ENCODE measurements at regions not wholly inside any gene's neighbourhood (a gene's known extent, or its start where the extent isn't known, plus 50 kb on each side); places are given as distances from the start of the nearest gene placed in this dataset.

DNA sequence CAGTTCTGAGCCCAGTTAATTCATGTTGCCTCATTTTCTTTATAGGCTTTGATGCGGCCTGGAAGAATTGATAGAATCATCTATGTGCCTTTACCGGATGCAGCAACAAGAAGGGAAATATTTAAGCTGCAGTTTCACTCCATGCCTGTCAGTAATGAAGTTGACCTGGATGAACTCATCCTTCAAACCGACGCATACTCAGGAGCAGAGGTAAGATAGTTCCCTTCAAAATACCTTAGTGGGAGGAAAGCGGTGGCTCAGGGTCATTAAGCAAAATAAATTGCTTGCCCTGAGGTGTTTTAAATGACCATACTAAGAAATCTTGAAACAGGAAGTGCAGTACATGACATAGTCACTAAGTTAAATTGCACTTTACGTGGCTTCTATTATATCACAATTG, 140.6 kb upstream of the SPRY1 start:
- no peaks in the 10 kb centered on the region for H3K27me3 ChIP-seq (ENCODE audit: insufficient read depth, low read length)
- H2AFZ ChIP-seq (ENCODE audit: low read length, unreplicated experiment): no peak overlapping the region
- H3K79me2 ChIP-seq (ENCODE audit: control insufficient read depth, insufficient read depth, low read length, unreplicated experiment): no peaks in the 10 kb centered on the region

DNA sequence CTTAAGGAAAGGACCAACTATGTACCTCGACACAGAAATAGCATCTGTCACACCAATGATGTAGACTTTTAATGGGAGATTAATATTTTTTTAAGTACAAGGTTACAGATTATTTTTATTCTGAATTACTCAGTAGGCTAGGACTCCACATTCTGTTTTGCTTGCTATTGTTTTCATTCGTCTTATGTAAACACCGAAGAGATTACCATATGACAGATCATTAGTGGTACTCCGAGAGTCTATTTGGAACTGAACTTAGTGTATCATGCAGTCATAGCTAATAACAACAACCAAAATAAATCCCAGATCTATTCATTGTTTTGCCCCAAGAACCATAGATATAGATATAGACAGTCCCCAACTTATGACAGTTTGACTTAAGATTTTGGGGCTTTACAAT, 139.7 kb upstream of the SPRY1 start:
- Histone ChIP-seq H3K4me3 (ENCODE audit: low read depth, low read length) (no peak overlapping the region), H3K79me2 (ENCODE audit: control insufficient read depth, insufficient read depth, low read length, unreplicated experiment) (no peaks in the 10 kb centered on the region), H2AFZ (ENCODE audit: low read length, unreplicated experiment) (no peak overlapping the region), H3K36me3 (ENCODE audit: insufficient read depth, low read length) (no peaks in the 10 kb centered on the region), H3K27ac (ENCODE audit: low read depth, low read length) (no peak overlapping the region), H3K27me3 (ENCODE audit: insufficient read depth, low read length) (no peaks in the 10 kb centered on the region), H3K4me1 (ENCODE audit: control insufficient read depth, insufficient read depth, low read length, unreplicated experiment) (peaks cover 10% of the 10 kb centered on the region)

More for the DNA sequence above, 140.6 kb upstream of the SPRY1 start:
- H3K4me3 ChIP-seq (ENCODE audit: low read depth, low read length): no peak overlapping the region
- H3K36me3 ChIP-seq (ENCODE audit: insufficient read depth, low read length): no peaks in the 10 kb centered on the region
- no peak overlapping the region for H3K27ac ChIP-seq (ENCODE audit: low read depth, low read length)
- peaks cover 10% of the 10 kb centered on the region for H3K4me1 ChIP-seq (ENCODE audit: control insufficient read depth, insufficient read depth, low read length, unreplicated experiment)

- H3K79me2 ChIP-seq (ENCODE audit: control insufficient read depth, insufficient read depth, low read length, unreplicated experiment): no peaks in the 10 kb centered on the region
- H3K27ac ChIP-seq (ENCODE audit: low read depth, low read length): no peak overlapping the region
- H3K27me3 ChIP-seq (ENCODE audit: insufficient read depth, low read length): no peaks in the 10 kb centered on the region
- H3K4me3 ChIP-seq (ENCODE audit: low read depth, low read length): no peak overlapping the region
- no peaks in the 10 kb centered on the region for H3K36me3 ChIP-seq (ENCODE audit: insufficient read depth, low read length)
- peaks cover 10% of the 10 kb centered on the region for H3K4me1 ChIP-seq (ENCODE audit: control insufficient read depth, insufficient read depth, low read length, unreplicated experiment)
- H2AFZ ChIP-seq (ENCODE audit: low read length, unreplicated experiment): no peak overlapping the region
Measured at GRCh38 chr4:123257591-123257990, 139.0 kb upstream of the SPRY1 start.

DNA sequence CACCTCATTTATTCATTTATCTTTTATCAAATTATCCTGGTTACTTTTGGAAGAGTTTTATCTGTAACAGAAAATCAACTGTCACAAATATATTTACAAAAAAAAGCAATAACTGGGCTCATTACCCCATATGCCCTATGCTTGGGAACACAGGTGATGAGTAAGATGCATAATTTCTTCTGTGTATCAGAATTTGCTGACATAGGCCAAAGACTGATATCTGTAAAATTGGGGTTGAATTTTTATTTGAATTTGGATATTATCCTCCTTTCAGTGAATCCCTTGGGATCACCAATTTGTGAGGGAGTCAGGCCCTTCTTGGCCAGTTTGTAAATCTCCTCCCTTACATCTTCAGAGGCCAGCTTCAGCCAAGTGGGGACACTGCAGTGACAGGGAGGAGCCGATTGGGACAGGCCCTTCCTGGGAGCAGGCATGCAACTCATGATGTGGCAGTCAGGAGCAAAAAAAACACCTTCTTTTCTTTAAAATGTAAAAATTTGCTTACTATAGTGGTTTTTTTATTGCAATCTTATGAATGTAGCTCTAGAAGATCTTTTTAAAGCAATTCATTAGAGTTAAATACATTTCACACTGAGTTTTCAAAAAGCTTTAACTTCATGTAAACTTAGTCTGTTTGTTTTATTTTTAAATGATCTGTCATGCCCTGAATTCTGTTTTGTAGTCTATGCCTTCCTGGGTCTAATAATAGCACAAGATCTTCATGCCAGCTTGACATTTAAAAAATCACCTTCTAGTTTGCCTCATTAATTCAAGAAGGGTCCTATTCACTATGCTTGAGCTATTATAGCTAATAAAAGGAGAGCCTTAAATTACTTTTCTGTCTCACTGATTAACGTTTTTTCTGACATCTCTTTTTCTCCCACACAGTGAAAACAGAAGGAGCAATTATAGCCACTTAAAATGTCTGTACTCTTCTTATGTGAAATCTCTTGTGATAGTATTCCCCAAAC, 136.6 kb upstream of the SPRY1 start:
- Histone ChIP-seq H3K4me1 (ENCODE audit: control insufficient read depth, insufficient read depth, low read length, unreplicated experiment) (peaks cover 10% of the 10 kb centered on the region), H3K4me3 (ENCODE audit: low read depth, low read length) (no peak overlapping the region), H3K36me3 (ENCODE audit: insufficient read depth, low read length) (no peaks in the 10 kb centered on the region), H3K27ac (ENCODE audit: low read depth, low read length) (no peak overlapping the region), H2AFZ (ENCODE audit: low read length, unreplicated experiment) (no peak overlapping the region), H3K27me3 (ENCODE audit: insufficient read depth, low read length) (no peaks in the 10 kb centered on the region), H3K79me2 (ENCODE audit: control insufficient read depth, insufficient read depth, low read length, unreplicated experiment) (no peaks in the 10 kb centered on the region)

DNA sequence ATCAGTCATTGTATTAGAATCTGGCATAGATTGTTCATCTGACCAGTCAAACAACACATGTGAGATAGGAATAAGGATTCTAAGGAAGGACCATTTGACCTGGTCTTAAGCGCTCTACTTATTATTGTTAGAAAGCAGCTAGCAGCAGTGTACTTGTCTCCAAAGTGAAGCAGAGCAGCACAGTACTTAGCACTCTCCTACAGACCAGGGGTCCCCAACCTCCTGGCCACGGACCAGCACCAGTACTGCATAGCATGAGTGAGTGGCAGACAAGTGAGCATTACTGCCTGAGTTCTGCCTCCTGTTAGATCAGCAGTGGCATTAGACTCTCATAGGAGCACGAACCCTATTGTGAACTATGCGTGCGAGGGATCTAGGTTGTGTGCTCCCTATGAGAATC, 135.9 kb upstream of the SPRY1 start:
- H3K27me3 ChIP-seq (ENCODE audit: insufficient read depth, low read length): no peaks in the 10 kb centered on the region
- no peak overlapping the region for H3K4me3 ChIP-seq (ENCODE audit: low read depth, low read length)
- H3K79me2 ChIP-seq (ENCODE audit: control insufficient read depth, insufficient read depth, low read length, unreplicated experiment): no peaks in the 10 kb centered on the region
- H3K36me3 ChIP-seq (ENCODE audit: insufficient read depth, low read length): no peaks in the 10 kb centered on the region
- H3K27ac ChIP-seq (ENCODE audit: low read depth, low read length): no peak overlapping the region
- no peak overlapping the region for H2AFZ ChIP-seq (ENCODE audit: low read length, unreplicated experiment)
- peaks cover 10% of the 10 kb centered on the region for H3K4me1 ChIP-seq (ENCODE audit: control insufficient read depth, insufficient read depth, low read length, unreplicated experiment)

- H3K36me3 ChIP-seq (ENCODE audit: insufficient read depth, low read length): no peaks in the 10 kb centered on the region
Measured at GRCh38 chr4:123262080-123262479, 134.5 kb upstream of the SPRY1 start.

DNA sequence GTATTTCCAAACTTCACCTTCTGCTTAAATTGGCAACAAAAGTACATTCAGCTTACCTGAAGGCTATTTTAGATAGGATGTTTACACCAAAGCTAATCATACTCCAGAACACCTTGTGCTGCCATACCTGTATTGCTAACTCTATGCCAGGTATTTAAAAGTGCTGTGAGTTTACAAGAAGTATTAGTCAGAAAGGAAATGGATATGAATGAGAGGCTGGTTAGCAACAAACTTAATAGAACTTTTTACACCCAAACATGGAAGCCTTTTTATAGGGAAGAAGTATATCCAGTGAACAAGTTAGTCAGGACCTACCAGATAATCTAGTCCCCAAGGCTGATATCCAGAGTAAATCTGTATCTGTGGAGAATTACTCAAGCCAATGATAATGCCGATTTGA, 131.2 kb upstream of the SPRY1 start:
- Histone ChIP-seq H2AFZ (ENCODE audit: low read length, unreplicated experiment) (no peak overlapping the region), H3K36me3 (ENCODE audit: insufficient read depth, low read length) (no peaks in the 10 kb centered on the region), H3K4me1 (ENCODE audit: control insufficient read depth, insufficient read depth, low read length, unreplicated experiment) (no peaks in the 10 kb centered on the region), H3K4me3 (ENCODE audit: low read depth, low read length) (no peak overlapping the region), H3K79me2 (ENCODE audit: control insufficient read depth, insufficient read depth, low read length, unreplicated experiment) (no peaks in the 10 kb centered on the region), H3K27ac (ENCODE audit: low read depth, low read length) (no peak overlapping the region), H3K27me3 (ENCODE audit: insufficient read depth, low read length) (no peaks in the 10 kb centered on the region)

More at GRCh38 chr4:123262080-123262479, 134.5 kb upstream of the SPRY1 start:
- Histone ChIP-seq H3K79me2 (ENCODE audit: control insufficient read depth, insufficient read depth, low read length, unreplicated experiment) (no peaks in the 10 kb centered on the region), H2AFZ (ENCODE audit: low read length, unreplicated experiment) (no peak overlapping the region), H3K27me3 (ENCODE audit: insufficient read depth, low read length) (no peaks in the 10 kb centered on the region), H3K27ac (ENCODE audit: low read depth, low read length) (no peak overlapping the region), H3K4me1 (ENCODE audit: control insufficient read depth, insufficient read depth, low read length, unreplicated experiment) (peaks cover 6% of the 10 kb centered on the region), H3K4me3 (ENCODE audit: low read depth, low read length) (no peak overlapping the region)

GRCh38 chr4:123266221-123266620, 130.4 kb upstream of the SPRY1 start:
- no peaks in the 10 kb centered on the region for H3K27me3 ChIP-seq (ENCODE audit: insufficient read depth, low read length)
- H3K4me3 ChIP-seq (ENCODE audit: low read depth, low read length): no peak overlapping the region
- H3K27ac ChIP-seq (ENCODE audit: low read depth, low read length): no peak overlapping the region
- H3K36me3 ChIP-seq (ENCODE audit: insufficient read depth, low read length): no peaks in the 10 kb centered on the region
- H3K79me2 ChIP-seq (ENCODE audit: control insufficient read depth, insufficient read depth, low read length, unreplicated experiment): no peaks in the 10 kb centered on the region
- H2AFZ ChIP-seq (ENCODE audit: low read length, unreplicated experiment): no peak overlapping the region
- H3K4me1 ChIP-seq (ENCODE audit: control insufficient read depth, insufficient read depth, low read length, unreplicated experiment): no peaks in the 10 kb centered on the region

DNA sequence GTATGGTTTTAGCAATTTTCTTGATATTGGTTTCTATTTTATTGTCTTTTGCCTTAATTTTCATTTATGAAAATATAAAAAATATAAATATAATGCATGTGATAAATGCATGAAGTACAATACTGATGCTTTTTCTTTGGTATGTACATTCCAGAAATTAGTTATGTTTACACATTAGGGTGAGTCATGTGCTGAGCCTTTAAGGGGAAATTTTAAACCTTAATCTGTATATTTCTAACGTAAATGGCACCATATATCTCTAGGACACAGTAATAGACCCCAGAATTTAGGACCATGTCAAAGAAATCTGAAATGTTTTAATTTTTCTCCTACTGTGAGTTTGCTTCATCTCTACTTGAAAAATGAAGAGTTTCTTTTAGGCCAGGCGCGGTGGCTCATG, 117.8 kb upstream of the SPRY1 start:
- Histone ChIP-seq H3K4me1 (ENCODE audit: control insufficient read depth, insufficient read depth, low read length, unreplicated experiment) (no peaks in the 10 kb centered on the region), H3K79me2 (ENCODE audit: control insufficient read depth, insufficient read depth, low read length, unreplicated experiment) (no peaks in the 10 kb centered on the region), H3K36me3 (ENCODE audit: insufficient read depth, low read length) (no peaks in the 10 kb centered on the region), H3K27me3 (ENCODE audit: insufficient read depth, low read length) (no peaks in the 10 kb centered on the region), H3K27ac (ENCODE audit: low read depth, low read length) (no peak overlapping the region), H3K4me3 (ENCODE audit: low read depth, low read length) (no peak overlapping the region), H2AFZ (ENCODE audit: low read length, unreplicated experiment) (no peak overlapping the region)

GRCh38 chr4:123283371-123283895, 113.2 kb upstream of the SPRY1 start:
- Histone ChIP-seq H3K36me3 (ENCODE audit: insufficient read depth, low read length) (no peaks in the 10 kb centered on the region), H3K4me3 (ENCODE audit: low read depth, low read length) (no peak overlapping the region), H3K27me3 (ENCODE audit: insufficient read depth, low read length) (no peaks in the 10 kb centered on the region), H3K27ac (ENCODE audit: low read depth, low read length) (no peak overlapping the region), H3K79me2 (ENCODE audit: control insufficient read depth, insufficient read depth, low read length, unreplicated experiment) (no peaks in the 10 kb centered on the region), H3K4me1 (ENCODE audit: control insufficient read depth, insufficient read depth, low read length, unreplicated experiment) (no peaks in the 10 kb centered on the region), H2AFZ (ENCODE audit: low read length, unreplicated experiment) (no peak overlapping the region)

- Histone ChIP-seq H2AFZ (ENCODE audit: low read length, unreplicated experiment) (no peak overlapping the region), H3K4me1 (ENCODE audit: control insufficient read depth, insufficient read depth, low read length, unreplicated experiment) (no peaks in the 10 kb centered on the region), H3K27me3 (ENCODE audit: insufficient read depth, low read length) (no peaks in the 10 kb centered on the region), H3K4me3 (ENCODE audit: low read depth, low read length) (no peak overlapping the region), H3K36me3 (ENCODE audit: insufficient read depth, low read length) (0 out of 2 replicates have a peak, but pooled peaks cover 1% of the 10 kb centered on the region), H3K27ac (ENCODE audit: low read depth, low read length) (no peak overlapping the region), H3K79me2 (ENCODE audit: control insufficient read depth, insufficient read depth, low read length, unreplicated experiment) (no peaks in the 10 kb centered on the region)
Measured at GRCh38 chr4:123284168-123284567, 112.4 kb upstream of the SPRY1 start.
